Lower leg skin (tissue), 3 donors: ENCODE measurements at regions not wholly inside any gene's neighbourhood (a gene's known extent, or its start where the extent isn't known, plus 50 kb on each side); places are given as distances from the start of the nearest gene placed in this dataset.

Source experiments
- POLR2A ChIP-seq, 2 donors: fragments of 450-650 bp; IDR thresholded peaks; one replicate each; pipeline ENCODE4 v1.6.1; 2016 to 2017; ENCODE audit warnings: antibody characterized with exemption in 2 of 2, mild to moderate bottlenecking in 1 of 2, moderate library complexity in 1 of 2
- TF ChIP-seq, protein P1 (sequence below), 3 donors: fragments of 450-650 bp; IDR thresholded peaks; one replicate each; pipeline ENCODE4 v1.5.1; 2016; ENCODE audit warnings: antibody characterized with exemption in 3 of 3, mild to moderate bottlenecking in 3 of 3, moderate library complexity in 2 of 3

DNA sequence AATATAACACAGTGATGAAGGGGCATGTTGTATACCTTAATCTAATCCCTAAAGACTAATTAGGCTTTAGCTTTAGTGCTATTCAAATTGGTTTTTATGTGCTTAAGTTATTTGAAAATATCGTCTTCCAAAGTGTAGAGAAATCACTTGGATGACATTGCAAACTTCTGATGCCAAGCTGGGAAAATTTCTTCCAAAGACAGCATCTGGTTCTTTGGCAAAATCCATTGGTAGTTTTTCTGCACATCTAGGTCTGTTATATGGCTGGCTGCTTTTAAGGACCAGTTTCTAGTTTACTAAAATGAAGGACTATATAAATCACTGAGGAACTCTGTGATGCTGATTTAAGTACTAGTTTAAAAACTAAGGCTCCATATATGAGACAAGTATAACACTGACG lies 2362.3 kb downstream of the PCDH9 start:
- TF ChIP-seq, protein P1, sequence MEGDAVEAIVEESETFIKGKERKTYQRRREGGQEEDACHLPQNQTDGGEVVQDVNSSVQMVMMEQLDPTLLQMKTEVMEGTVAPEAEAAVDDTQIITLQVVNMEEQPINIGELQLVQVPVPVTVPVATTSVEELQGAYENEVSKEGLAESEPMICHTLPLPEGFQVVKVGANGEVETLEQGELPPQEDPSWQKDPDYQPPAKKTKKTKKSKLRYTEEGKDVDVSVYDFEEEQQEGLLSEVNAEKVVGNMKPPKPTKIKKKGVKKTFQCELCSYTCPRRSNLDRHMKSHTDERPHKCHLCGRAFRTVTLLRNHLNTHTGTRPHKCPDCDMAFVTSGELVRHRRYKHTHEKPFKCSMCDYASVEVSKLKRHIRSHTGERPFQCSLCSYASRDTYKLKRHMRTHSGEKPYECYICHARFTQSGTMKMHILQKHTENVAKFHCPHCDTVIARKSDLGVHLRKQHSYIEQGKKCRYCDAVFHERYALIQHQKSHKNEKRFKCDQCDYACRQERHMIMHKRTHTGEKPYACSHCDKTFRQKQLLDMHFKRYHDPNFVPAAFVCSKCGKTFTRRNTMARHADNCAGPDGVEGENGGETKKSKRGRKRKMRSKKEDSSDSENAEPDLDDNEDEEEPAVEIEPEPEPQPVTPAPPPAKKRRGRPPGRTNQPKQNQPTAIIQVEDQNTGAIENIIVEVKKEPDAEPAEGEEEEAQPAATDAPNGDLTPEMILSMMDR (IDR thresholded peaks at IDR 0.05) = no peak
- no peak for TF ChIP-seq POLR2A (IDR thresholded peaks at IDR 0.05)
